Astrocyte of the spinal cord (primary cell): ENCODE measurements at regions not wholly inside any gene's neighbourhood (a gene's known extent, or its start where the extent isn't known, plus 50 kb on each side); places are given as distances from the start of the nearest gene placed in this dataset.

Experiments
- DNase-seq: peaks from one replicate; pipeline ENCODE4 v3.0.0; 2011; ENCODE audit warnings: low read depth, low spot score
- H3K4me3 ChIP-seq: 2 replicates; pipeline ENCODE4 v1.5.1; 2011; ENCODE audit warnings: low read depth, mild to moderate bottlenecking, low read length, moderate library complexity
- in situ Hi-C: cut with HindIII; loops from 2 replicates; pipeline ENCODE4 v1.10.0; 2017; ENCODE audit warnings: low sequenced_read_pairs
- TF ChIP-seq, protein P1 (sequence below): IDR thresholded peaks from 2 replicates; pipeline ENCODE4 v1.5.1; 2012; ENCODE audit warnings: low read depth, mild to moderate bottlenecking, low read length, inconsistent platforms

DNA sequence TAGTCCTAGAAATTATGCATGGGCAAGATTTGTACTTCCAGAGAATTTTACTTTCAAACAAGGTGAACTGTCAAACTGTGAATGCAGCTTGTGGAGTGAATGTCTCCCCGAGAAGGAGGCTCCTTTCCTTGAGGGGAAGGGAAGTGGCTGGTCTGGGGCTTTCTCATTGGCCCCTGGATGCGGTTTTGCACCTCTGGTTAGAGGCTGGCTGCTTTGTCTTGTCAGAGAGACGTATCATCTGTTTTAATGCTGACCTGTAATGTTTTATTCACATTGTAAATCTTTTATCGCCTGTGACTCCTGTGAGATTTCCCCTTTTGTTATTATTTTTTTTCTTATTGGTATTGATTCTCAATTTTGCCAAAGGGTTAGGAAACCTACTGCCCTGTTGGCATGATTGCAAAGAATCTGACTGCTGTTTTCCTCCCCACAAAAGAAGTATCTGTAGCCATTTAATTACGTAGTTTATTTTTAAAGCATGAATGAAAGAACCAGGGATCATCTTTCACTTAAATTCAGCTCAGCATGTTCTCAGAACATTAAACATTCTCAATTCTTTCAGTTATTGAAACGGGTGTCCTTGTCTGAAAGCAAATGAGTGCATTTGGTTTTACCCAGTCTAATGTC is 238.3 kb upstream of the NFE2L3 start:
- in situ Hi-C loops = no loop called here
- DNase-seq = no peak
- TF ChIP-seq, protein P1, sequence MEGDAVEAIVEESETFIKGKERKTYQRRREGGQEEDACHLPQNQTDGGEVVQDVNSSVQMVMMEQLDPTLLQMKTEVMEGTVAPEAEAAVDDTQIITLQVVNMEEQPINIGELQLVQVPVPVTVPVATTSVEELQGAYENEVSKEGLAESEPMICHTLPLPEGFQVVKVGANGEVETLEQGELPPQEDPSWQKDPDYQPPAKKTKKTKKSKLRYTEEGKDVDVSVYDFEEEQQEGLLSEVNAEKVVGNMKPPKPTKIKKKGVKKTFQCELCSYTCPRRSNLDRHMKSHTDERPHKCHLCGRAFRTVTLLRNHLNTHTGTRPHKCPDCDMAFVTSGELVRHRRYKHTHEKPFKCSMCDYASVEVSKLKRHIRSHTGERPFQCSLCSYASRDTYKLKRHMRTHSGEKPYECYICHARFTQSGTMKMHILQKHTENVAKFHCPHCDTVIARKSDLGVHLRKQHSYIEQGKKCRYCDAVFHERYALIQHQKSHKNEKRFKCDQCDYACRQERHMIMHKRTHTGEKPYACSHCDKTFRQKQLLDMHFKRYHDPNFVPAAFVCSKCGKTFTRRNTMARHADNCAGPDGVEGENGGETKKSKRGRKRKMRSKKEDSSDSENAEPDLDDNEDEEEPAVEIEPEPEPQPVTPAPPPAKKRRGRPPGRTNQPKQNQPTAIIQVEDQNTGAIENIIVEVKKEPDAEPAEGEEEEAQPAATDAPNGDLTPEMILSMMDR = no peak
- no peak overlapping the region for H3K4me3 ChIP-seq

DNA sequence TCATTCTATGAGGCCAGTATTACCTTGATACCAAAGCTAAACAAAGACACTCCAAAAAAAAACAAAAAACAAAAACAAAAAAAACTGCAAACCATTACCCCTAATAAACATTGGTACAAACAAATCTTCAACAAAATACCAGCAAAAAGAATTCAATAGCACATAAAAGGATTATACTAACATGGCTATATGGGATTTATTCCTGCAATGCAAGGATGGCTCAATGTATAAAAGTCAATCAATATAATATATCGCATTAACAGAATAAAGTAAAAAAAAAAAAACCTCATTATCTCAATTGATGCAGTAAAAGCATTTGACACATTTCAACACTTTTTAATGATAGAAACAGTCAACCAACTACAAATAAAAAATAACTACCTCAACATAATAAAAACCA is 233.3 kb upstream of the NFE2L3 start:
- in situ Hi-C loops = no loop called here
- no peak overlapping the region for H3K4me3 ChIP-seq
- DNase-seq = no peak
- TF ChIP-seq, protein P1 = no peak

DNA sequence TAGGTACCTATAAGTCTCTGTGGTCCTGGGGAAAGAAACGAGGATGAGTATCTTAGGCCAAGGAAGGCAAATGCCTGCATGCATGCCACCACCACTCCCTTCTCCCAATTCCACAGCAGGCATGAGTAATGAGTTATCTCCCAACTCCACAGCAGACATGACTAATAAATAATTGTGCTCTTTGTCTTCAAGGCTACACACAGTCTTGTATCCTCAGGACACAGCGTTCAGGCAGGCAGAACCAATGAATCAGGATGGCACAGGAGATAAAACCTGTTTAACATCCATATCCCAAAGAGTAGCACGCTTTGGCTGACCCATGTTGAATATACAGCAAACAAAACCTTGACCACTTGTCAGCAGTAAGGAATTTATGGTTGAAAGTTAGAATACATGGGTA is 229.7 kb upstream of the NFE2L3 start:
- DNase-seq = no peak
- in situ Hi-C loops = no loop called here
- H3K4me3 ChIP-seq = no peak overlapping the region
- TF ChIP-seq, protein P1 = no peak

DNA sequence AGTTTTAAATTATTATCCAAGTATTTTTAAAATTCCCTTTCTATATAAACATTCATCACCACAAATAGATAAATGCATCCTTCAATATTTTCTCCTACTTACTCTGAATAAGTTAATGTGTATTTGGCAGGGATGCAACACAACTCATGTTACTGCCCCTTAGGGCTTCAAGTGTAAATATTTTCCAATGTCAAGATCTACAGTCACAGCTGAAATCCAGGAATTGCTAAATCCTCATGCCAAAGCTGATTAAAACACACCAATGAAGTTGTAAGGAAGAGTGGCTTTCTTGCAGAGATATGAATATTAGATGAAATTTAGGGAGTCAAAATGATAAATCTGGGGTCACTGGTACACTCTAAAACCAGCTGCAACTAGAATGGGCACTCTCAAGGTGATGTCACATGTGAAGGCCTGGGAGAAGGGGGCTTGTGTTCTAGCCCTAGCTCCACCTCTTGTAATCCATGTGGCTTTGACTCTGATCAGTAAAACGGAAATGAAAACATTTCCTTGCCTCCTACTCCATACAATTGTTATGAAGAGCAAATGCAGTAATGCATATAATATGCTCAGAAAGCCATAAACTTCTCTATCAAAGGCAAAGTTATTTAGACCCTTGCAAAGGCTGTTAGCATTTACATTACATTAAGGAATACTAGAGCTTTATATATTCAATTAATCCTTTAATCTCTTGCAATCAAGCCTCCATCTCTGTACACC is 228.1 kb upstream of the NFE2L3 start:
- TF ChIP-seq, protein P1 = no peak
- no peak for DNase-seq
- H3K4me3 ChIP-seq = no peak overlapping the region
- in situ Hi-C loops = no loop called here

DNA sequence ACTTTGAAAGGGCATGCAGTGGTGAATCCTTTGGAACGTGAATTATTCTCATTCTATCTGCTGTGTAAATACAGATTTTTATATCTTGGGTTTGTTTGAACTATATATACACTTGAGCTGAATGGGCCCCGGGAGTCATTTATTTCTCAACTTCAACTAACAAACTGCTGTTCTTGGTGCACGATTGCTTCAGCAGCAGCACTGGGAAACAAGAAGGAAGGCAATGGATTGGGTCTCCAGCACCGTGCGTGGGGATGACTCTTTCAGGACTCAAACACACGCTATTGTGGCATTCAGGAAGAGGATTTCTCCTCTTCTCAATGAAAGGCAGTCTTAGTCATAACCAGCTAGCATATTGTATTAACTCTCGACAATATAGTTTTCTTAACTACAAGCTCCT is 226.0 kb upstream of the NFE2L3 start:
- peak; percentile 2 for DNase-seq
- TF ChIP-seq, protein P1 = no peak
- in situ Hi-C loops = no loop called here
- no peak overlapping the region for H3K4me3 ChIP-seq

DNA sequence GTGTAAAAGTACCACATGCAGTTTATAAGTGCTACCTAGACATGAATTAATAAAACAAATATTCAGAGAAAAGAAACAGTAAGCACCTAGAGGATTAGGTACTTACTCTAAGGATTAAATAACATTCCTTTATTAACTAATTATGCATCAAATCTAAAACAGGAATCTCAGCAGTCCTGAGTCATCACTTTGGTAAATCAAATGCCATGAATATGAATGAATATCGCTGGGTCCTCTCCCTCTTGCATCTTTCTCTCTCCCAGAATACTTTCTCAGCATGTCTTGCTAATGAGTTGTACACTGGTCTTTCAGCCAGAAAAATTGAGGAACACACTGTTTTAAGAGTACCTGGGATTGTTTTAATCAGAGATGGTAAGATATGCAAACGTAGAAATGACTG is 225.5 kb upstream of the NFE2L3 start:
- in situ Hi-C loops = no loop called here
- TF ChIP-seq, protein P1 = no peak

More for the DNA sequence above, 225.5 kb upstream of the NFE2L3 start:
- no peak overlapping the region for H3K4me3 ChIP-seq
- no peak for DNase-seq
